H1 (cell line): ENCODE measurements at regions not wholly inside any gene's neighbourhood (a gene's known extent, or its start where the extent isn't known, plus 50 kb on each side); places are given as distances from the start of the nearest gene placed in this dataset.
A peak's percentile ranks its signal among the peaks of the same experiment; 100 is the strongest.

Experiments
- CTCF ChIA-PET: fragments of 300-600 bp; sonication (Branson Sonifier 250); formaldehyde crosslinking; loops from one replicate; lab custom pipeline; 2021; ENCODE audit not compliant: partially characterized antibody; lab: Charles Lee
- POLR2A ChIA-PET: fragments of 300-600 bp; sonication (Branson Sonifier 250); formaldehyde crosslinking; loops from one replicate; lab custom pipeline; 2021; ENCODE audit warnings: inconsistent platforms; ENCODE audit not compliant: partially characterized antibody; lab: Charles Lee
- DNase-seq, 2 experiments: peaks; one replicate each; pipeline versions ENCODE4 v3.0.0 to v3.0.0-alpha.2; 2010 to 2022; ENCODE audit warnings: low spot score in 2 of 2, low read depth in 1 of 2, mixed read lengths in 1 of 2
- FAIRE-seq: peaks from 2 replicates; lab custom pipeline; 2011; peaks lifted over from hg19 to GRCh38; lab: Jason Lieb, UNC
- H2AFZ ChIP-seq: 2 replicates; pipeline ENCODE4 v1.8.1; 2012; ENCODE audit warnings: low read length, inconsistent platforms
- H2AK5ac ChIP-seq: 2 replicates; pipeline ENCODE4 v1.6.1; 2013; ENCODE audit warnings: low read depth, low read length
- H2BK120ac ChIP-seq: replicated peaks from 2 replicates; pipeline ENCODE3; 2013; ENCODE audit warnings: low read depth, low read length, inconsistent platforms
- H2BK12ac ChIP-seq: 2 replicates; pipeline ENCODE4 v1.6.1; 2013; ENCODE audit warnings: low read depth, low read length
- H2BK15ac ChIP-seq: 2 replicates; pipeline ENCODE4 v1.6.1; 2013; ENCODE audit warnings: low read length
- H2BK20ac ChIP-seq: 2 replicates; pipeline ENCODE4 v1.6.1; 2013; ENCODE audit warnings: low read length
- H2BK5ac ChIP-seq: 2 replicates; pipeline ENCODE4 v1.6.1; 2013; ENCODE audit warnings: low read depth, low read length
- H3K14ac ChIP-seq: 2 replicates; pipeline ENCODE4 v1.6.1; 2013; ENCODE audit warnings: inconsistent platforms; ENCODE audit not compliant: insufficient read length
- H3K18ac ChIP-seq: 2 replicates; pipeline ENCODE4 v1.6.1; 2013; ENCODE audit warnings: low read length; ENCODE audit errors: extremely low read depth
- H3K23ac ChIP-seq: 2 replicates; pipeline ENCODE4 v1.6.1; 2013; ENCODE audit warnings: inconsistent platforms; ENCODE audit not compliant: insufficient read length
- H3K23me2 ChIP-seq: 2 replicates; pipeline ENCODE4 v1.6.1; 2013; ENCODE audit warnings: low read depth, low read length
- H3K27ac ChIP-seq: 2 replicates; pipeline ENCODE4 v1.6.1; 2011; ENCODE audit warnings: low read depth, low read length, inconsistent platforms
- H3K27me3 ChIP-seq, 4 experiments: replicated peaks in 1 of 4; 1 replicate in 1 of 4; 2 replicates in 3 of 4; pipeline versions ENCODE4 v1.6.1 to v1.8.1; 2011 to 2013; ENCODE audit warnings: low read length in 3 of 4, mild to moderate bottlenecking in 3 of 4, inconsistent platforms in 2 of 4, mixed read lengths in 2 of 4, moderate library complexity in 1 of 4; ENCODE audit not compliant: control insufficient read depth in 3 of 4, insufficient read depth in 3 of 4; ENCODE audit errors: extremely low read depth in 1 of 4
- H3K36me3 ChIP-seq, 4 experiments: 2 replicates each; pipeline versions ENCODE4 v1.6.1 to v1.8.1; 2011 to 2013; ENCODE audit warnings: mild to moderate bottlenecking in 4 of 4, low read length in 3 of 4, moderate library complexity in 2 of 4, control low read depth in 1 of 4, inconsistent platforms in 1 of 4; ENCODE audit not compliant: insufficient read depth in 4 of 4, control insufficient read depth in 2 of 4
- H3K4ac ChIP-seq: replicated peaks from 2 replicates; pipeline ENCODE3; 2013; ENCODE audit warnings: low read length, low read depth, mixed read lengths, inconsistent platforms; ENCODE audit not compliant: insufficient read length
- H3K4me1 ChIP-seq, 4 experiments: replicated peaks in 1 of 4; 1 replicate in 1 of 4; 2 replicates in 3 of 4; pipeline versions ENCODE4 v1.6.1 to v1.8.1; 2011 to 2013; ENCODE audit warnings: low read length in 3 of 4, inconsistent platforms in 2 of 4, mixed read lengths in 1 of 4; ENCODE audit not compliant: insufficient read depth in 4 of 4, control insufficient read depth in 3 of 4
- H3K4me2 ChIP-seq, 2 experiments: 2 replicates each; pipeline versions ENCODE4 v1.6.1 to v1.8.1; 2011 to 2013; ENCODE audit warnings: low read depth in 2 of 2, low read length in 2 of 2, control low read depth in 1 of 2, inconsistent platforms in 1 of 2, mild to moderate bottlenecking in 1 of 2; ENCODE audit not compliant: insufficient read depth in 1 of 2
- H3K4me3 ChIP-seq, 4 experiments: fragments of 200-600, 300-600 bp in 1 of 4; sonication (generic), shearing (Covaris generic), sonication (Bioruptor Twin) in 1 of 4; 2 replicates each; pipeline versions ENCODE4 v1.5.1 to v1.8.1; 2011 to 2016; ENCODE audit warnings: low read length in 4 of 4, low read depth in 3 of 4, control low read depth in 2 of 4, inconsistent platforms in 2 of 4, mild to moderate bottlenecking in 2 of 4, mixed read lengths in 1 of 4, moderate library complexity in 1 of 4; ENCODE audit not compliant: insufficient read depth in 2 of 4; ENCODE audit errors: extremely low read depth in 1 of 4
- H3K56ac ChIP-seq: replicated peaks from 2 replicates; pipeline ENCODE3; 2013; ENCODE audit warnings: low read depth, mild to moderate bottlenecking, mixed read lengths, low read length, inconsistent platforms; ENCODE audit not compliant: insufficient read length
- H3K79me1 ChIP-seq: 2 replicates; pipeline ENCODE4 v1.6.1; 2013; ENCODE audit warnings: low read depth, low read length, control low read depth
- H3K79me2 ChIP-seq, 2 experiments: 2 replicates each; pipeline versions ENCODE4 v1.6.1 to v1.8.1; 2012 to 2013; ENCODE audit warnings: low read length in 2 of 2, mild to moderate bottlenecking in 2 of 2, inconsistent platforms in 1 of 2; ENCODE audit not compliant: insufficient read depth in 2 of 2, control insufficient read depth in 1 of 2
- H3K9ac ChIP-seq, 4 experiments: replicated peaks in 1 of 4; 1 replicate in 1 of 4; 2 replicates in 3 of 4; pipeline versions ENCODE4 v1.6.1 to v1.8.1; 2011 to 2013; ENCODE audit warnings: low read depth in 3 of 4, low read length in 3 of 4, control low read depth in 2 of 4, mild to moderate bottlenecking in 2 of 4, moderate library complexity in 2 of 4, inconsistent platforms in 1 of 4; ENCODE audit errors: extremely low read depth in 1 of 4
- H3K9me3 ChIP-seq, 2 experiments: 2 replicates each; pipeline versions ENCODE4 v1.6.1 to v1.8.1; 2012 to 2013; ENCODE audit warnings: mild to moderate bottlenecking in 2 of 2, moderate library complexity in 2 of 2, control low read depth in 1 of 2, inconsistent platforms in 1 of 2, low read depth in 1 of 2, low read length in 1 of 2, mixed read lengths in 1 of 2; ENCODE audit not compliant: insufficient read depth in 2 of 2
- H4K20me1 ChIP-seq, 2 experiments: replicated peaks in 1 of 2; 2 replicates each; pipeline versions ENCODE3 to v1.8.1; 2011 to 2013; ENCODE audit warnings: inconsistent platforms in 2 of 2, low read length in 2 of 2, mild to moderate bottlenecking in 1 of 2; ENCODE audit not compliant: insufficient read depth in 2 of 2, control insufficient read depth in 1 of 2
- H4K5ac ChIP-seq: 2 replicates; pipeline ENCODE4 v1.6.1; 2013; ENCODE audit warnings: low read length, low read depth, mixed read lengths, inconsistent platforms; ENCODE audit not compliant: insufficient read length
- H4K8ac ChIP-seq: 2 replicates; pipeline ENCODE4 v1.8.0; 2013; ENCODE audit warnings: mild to moderate bottlenecking, moderate library complexity, low read length, inconsistent platforms; ENCODE audit not compliant: insufficient read depth; ENCODE audit errors: extremely low read depth
- H4K91ac ChIP-seq: replicated peaks from 2 replicates; pipeline ENCODE3; 2013; ENCODE audit warnings: low read length, mixed read lengths, inconsistent platforms; ENCODE audit not compliant: insufficient read length
- CHD7 ChIP-seq: fragments of 300-600 bp; sonication (generic); IDR thresholded peaks from 2 replicates; pipeline ENCODE4 v1.7.1; 2012; ENCODE audit warnings: low read length, moderate library complexity, mild to moderate bottlenecking, inconsistent platforms; ENCODE audit not compliant: insufficient replicate concordance
- WGBS, 2 experiments: shearing (Covaris generic) in 1 of 2; methylation state at CpG; one replicate each; pipeline versions ENCODE4 v1.1.6 to v1.1.7; 2013 to 2015; ENCODE audit warnings: low lambda C conversion rate in 2 of 2, mixed read lengths in 2 of 2, inconsistent platforms in 1 of 2, low coverage in 1 of 2, missing lambda C conversion rate in 1 of 2; ENCODE audit not compliant: insufficient replicate concordance in 2 of 2, insufficient coverage in 1 of 2, insufficient read length in 1 of 2; ENCODE audit errors: extremely low coverage in 1 of 2, missing lambda C conversion rate in 1 of 2; 5-methylcytosine and 5-hydroxymethylcytosine counted together

- no peak overlapping the region for H2BK120ac ChIP-seq
- no peaks in the 10 kb centered on the region for H3K79me2 ChIP-seq
- no peak overlapping the region for H3K18ac ChIP-seq
- no peak overlapping the region for H3K56ac ChIP-seq
- no peaks in the 10 kb centered on the region for H4K20me1 ChIP-seq
- no peaks in the 10 kb centered on the region for H3K79me1 ChIP-seq
- 0 out of 2 replicates have a peak overlapping the region, but pooled peaks have one; percentile 16 for H2BK15ac ChIP-seq
- no peaks in the 10 kb centered on the region for H3K36me3 ChIP-seq
- no peak overlapping the region for H3K23ac ChIP-seq
- H3K23me2 ChIP-seq, result no peaks in the 10 kb centered on the region
- no peak overlapping the region for H4K91ac ChIP-seq
- H3K14ac ChIP-seq, result no peak overlapping the region
- no peak overlapping the region for H3K4ac ChIP-seq
- H3K27ac ChIP-seq, result no peak overlapping the region
- no peak for FAIRE-seq
- CTCF ChIA-PET, result no interaction called here
- H3K4me2 ChIP-seq, result no peak overlapping the region
- no peak overlapping the region for H3K9ac ChIP-seq
- WGBS, 2 experiments, result 91% methylated on average over 4 of the region's 4 CpGs; no CpG with 5 or more reads in 1 of the 2 experiments
- no peak overlapping the region for H3K4me3 ChIP-seq
- H4K5ac ChIP-seq, result no peak overlapping the region
- H2AK5ac ChIP-seq, result no peak overlapping the region
- H2BK5ac ChIP-seq, result no peak overlapping the region
- 0 out of 7 replicates have a peak, but pooled peaks cover 0 to under 1% (median under 1%) of the 10 kb centered on the region in 4 experiments for H3K4me1 ChIP-seq
- POLR2A ChIA-PET, result no interaction called here
- DNase-seq, result no peak
- H2AFZ ChIP-seq, result no peak overlapping the region
- H2BK20ac ChIP-seq, result no peak overlapping the region
- H4K8ac ChIP-seq, result no peak overlapping the region
- no peak overlapping the region for H2BK12ac ChIP-seq
- H3K9me3 ChIP-seq, result no peaks in the 10 kb centered on the region
- H3K27me3 ChIP-seq, result no peaks in the 10 kb centered on the region
- no peak for TF ChIP-seq CHD7
Measured at GRCh38 chr11:130613396-130613795, 165.0 kb downstream of the ADAMTS15 start.
